ENCODE measurements at regions not wholly inside any gene's neighbourhood (a gene's known extent, or its start where the extent isn't known, plus 50 kb on each side); places are given as distances from the start of the nearest gene placed in this dataset.

GRCh38 chr18:47410139-47410538, 158.7 kb upstream of the SKOR2 start:
- TF ChIP-seq CTCF (conservative IDR thresholded peaks at IDR 0.05) (no peak), ZFX (IDR thresholded peaks at IDR 0.05) (no peak)
